RWPE2 (cell line): ENCODE measurements at regions not wholly inside any gene's neighbourhood (a gene's known extent, or its start where the extent isn't known, plus 50 kb on each side); places are given as distances from the start of the nearest gene placed in this dataset.

ENCODE experiments used
- ATAC-seq: fragments of 200-7000 bp; cut with Tn5 transposase; 3 replicates; pipeline ENCODE4 v1.9.1; 2021; ENCODE audit warnings: low read depth
- DNase-seq: peaks from one replicate; pipeline ENCODE4 v3.0.0-alpha.2; 2020; ENCODE audit warnings: low spot score
- H3K27ac ChIP-seq: fragments of 450-650 bp; 2 replicates; pipeline ENCODE4 v1.5.1; 2017; ENCODE audit warnings: mild to moderate bottlenecking; ENCODE audit not compliant: poor library complexity, severe bottlenecking
- H3K27me3 ChIP-seq: fragments of 250-450 bp; sonication (Bioruptor Pico); 2 replicates; pipeline ENCODE4 v1.5.1; 2021; ENCODE audit warnings: mild to moderate bottlenecking, moderate library complexity; ENCODE audit not compliant: insufficient read depth, poor library complexity, severe bottlenecking
- H3K36me3 ChIP-seq: fragments of 250-450 bp; sonication (Bioruptor Pico); 2 replicates; pipeline ENCODE4 v1.5.1; 2020; ENCODE audit warnings: low read depth, mild to moderate bottlenecking, moderate library complexity
- H3K4me1 ChIP-seq: fragments of 250-450 bp; sonication (Bioruptor Pico); 2 replicates; pipeline ENCODE4 v1.5.1; 2021; ENCODE audit warnings: mild to moderate bottlenecking, moderate library complexity; ENCODE audit not compliant: insufficient read depth, poor library complexity, severe bottlenecking
- H3K4me3 ChIP-seq: fragments of 250-450 bp; sonication (Bioruptor Pico); 2 replicates; pipeline ENCODE4 v1.5.1; 2021; ENCODE audit warnings: mild to moderate bottlenecking, moderate library complexity; ENCODE audit not compliant: severe bottlenecking
- H3K9me3 ChIP-seq: fragments of 250-450 bp; sonication (Bioruptor Pico); 2 replicates; pipeline ENCODE4 v1.5.1; 2021; ENCODE audit warnings: mild to moderate bottlenecking, moderate library complexity; ENCODE audit not compliant: severe bottlenecking
- CTCF ChIP-seq: fragments of 450-650 bp; IDR thresholded peaks from one replicate; pipeline ENCODE4 v1.5.1; 2017; ENCODE audit warnings: mild to moderate bottlenecking, moderate library complexity; ENCODE audit not compliant: poor library complexity, severe bottlenecking

GRCh38 chr15:47422881-47423665 lies 294.2 kb upstream of the SEMA6D start:
- Histone ChIP-seq H3K9me3 (no peaks in the 10 kb centered on the region), H3K36me3 (no peaks in the 10 kb centered on the region), H3K4me1 (peaks cover 7% of the 10 kb centered on the region), H3K27ac (peak overlapping the region; percentile 19), H3K4me3 (no peak overlapping the region), H3K27me3 (no peaks in the 10 kb centered on the region)
- DNase-seq: no peak
- TF ChIP-seq CTCF: no peak
- peak; percentile 85 for ATAC-seq

GRCh38 chr15:47427463-47427862 lies 289.8 kb upstream of the SEMA6D start:
- ATAC-seq (no peak), DNase-seq (no peak)
- no peaks in the 10 kb centered on the region for H3K9me3 ChIP-seq
- no peak overlapping the region for H3K27ac ChIP-seq
- H3K4me1 ChIP-seq: peaks cover 7% of the 10 kb centered on the region
- H3K27me3 ChIP-seq: no peaks in the 10 kb centered on the region
- no peak overlapping the region for H3K4me3 ChIP-seq
- no peak for TF ChIP-seq CTCF
- no peaks in the 10 kb centered on the region for H3K36me3 ChIP-seq

- Histone ChIP-seq H3K4me1 (no peaks in the 10 kb centered on the region), H3K4me3 (no peak overlapping the region), H3K9me3 (no peaks in the 10 kb centered on the region), H3K27me3 (no peaks in the 10 kb centered on the region), H3K36me3 (no peaks in the 10 kb centered on the region), H3K27ac (no peak overlapping the region)
- TF ChIP-seq CTCF: no peak
- DNase-seq (no peak), ATAC-seq (no peak)
Measured at GRCh38 chr15:47429376-47429775, 287.9 kb upstream of the SEMA6D start.

GRCh38 chr15:47431501-47431900 lies 285.8 kb upstream of the SEMA6D start:
- Histone ChIP-seq H3K27ac (no peak overlapping the region), H3K4me1 (no peaks in the 10 kb centered on the region), H3K27me3 (no peaks in the 10 kb centered on the region), H3K4me3 (no peak overlapping the region), H3K36me3 (no peaks in the 10 kb centered on the region), H3K9me3 (no peaks in the 10 kb centered on the region)
- DNase-seq: no peak
- ATAC-seq: no peak
- no peak for TF ChIP-seq CTCF

GRCh38 chr15:47432826-47433225 lies 284.5 kb upstream of the SEMA6D start:
- Histone ChIP-seq H3K36me3 (no peaks in the 10 kb centered on the region), H3K27ac (no peak overlapping the region), H3K9me3 (no peaks in the 10 kb centered on the region)

More at GRCh38 chr15:47432826-47433225, 284.5 kb upstream of the SEMA6D start:
- peak; percentile 42; the same call in 2 of the 3 replicates for ATAC-seq
- no peak for DNase-seq
- Histone ChIP-seq H3K4me3 (no peak overlapping the region), H3K27me3 (no peaks in the 10 kb centered on the region), H3K4me1 (peaks cover 8% of the 10 kb centered on the region)
- TF ChIP-seq CTCF: no peak
